ENCODE measurements at regions not wholly inside any gene's neighbourhood (a gene's known extent, or its start where the extent isn't known, plus 50 kb on each side); places are given as distances from the start of the nearest gene placed in this dataset.

GRCh38 chr6:74879976-74880375, 325.9 kb downstream of the COL12A1 start:
- H3K27ac ChIP-seq = no peak overlapping the region
- no peaks in the 10 kb centered on the region for H3K36me3 ChIP-seq
- intact Hi-C loops (cut with DNase I) = no loop called here

GRCh38 chr6:74879234-74879633, 326.6 kb downstream of the COL12A1 start:
- Histone ChIP-seq H3K9me3 (no peaks in the 10 kb centered on the region), H3K4me3 (no peak overlapping the region), H3K4me1 (replicated peaks) (no peaks in the 10 kb centered on the region), H3K27me3 (replicated peaks; ENCODE audit: insufficient read depth) (no peaks in the 10 kb centered on the region), H3K36me3 (no peaks in the 10 kb centered on the region), H3K27ac (no peak overlapping the region)
- TF ChIP-seq CTCF (IDR thresholded peaks at IDR 0.05) = no peak
- no peak for TF ChIP-seq POLR2AphosphoS5 (IDR thresholded peaks at IDR 0.05)
- TF ChIP-seq POLR2A (IDR thresholded peaks at IDR 0.05) = no peak
- intact Hi-C loops (cut with DNase I) = no loop called here
- no peak for DNase-seq (ENCODE audit: low spot score)
- 48% methylated on average over 4 of the region's 4 CpGs for WGBS

More at GRCh38 chr6:74879976-74880375, 325.9 kb downstream of the COL12A1 start:
- H3K27me3 ChIP-seq (replicated peaks; ENCODE audit: insufficient read depth) = no peaks in the 10 kb centered on the region
- TF ChIP-seq POLR2A (IDR thresholded peaks at IDR 0.05) (no peak), POLR2AphosphoS5 (IDR thresholded peaks at IDR 0.05) (no peak), CTCF (IDR thresholded peaks at IDR 0.05) (no peak)
- WGBS = 81% methylated on average over 2 of the region's 2 CpGs
- no peaks in the 10 kb centered on the region for H3K9me3 ChIP-seq
- DNase-seq (ENCODE audit: low spot score) = no peak
- no peak overlapping the region for H3K4me3 ChIP-seq
- no peaks in the 10 kb centered on the region for H3K4me1 ChIP-seq (replicated peaks)

- WGBS = 91% methylated on average over 2 of the region's 2 CpGs
- Histone ChIP-seq H3K36me3 (no peaks in the 10 kb centered on the region), H3K27me3 (replicated peaks; ENCODE audit: insufficient read depth) (no peaks in the 10 kb centered on the region), H3K9me3 (no peaks in the 10 kb centered on the region), H3K4me3 (no peak overlapping the region), H3K27ac (no peak overlapping the region), H3K4me1 (replicated peaks) (no peaks in the 10 kb centered on the region)
- TF ChIP-seq POLR2A (IDR thresholded peaks at IDR 0.05) = no peak
- no peak for TF ChIP-seq POLR2AphosphoS5 (IDR thresholded peaks at IDR 0.05)
- TF ChIP-seq CTCF (IDR thresholded peaks at IDR 0.05) = no peak
- DNase-seq (ENCODE audit: low spot score) = no peak
- intact Hi-C loops (cut with DNase I) = no loop called here
Observed at GRCh38 chr6:74875193-74875592, 330.7 kb downstream of the COL12A1 start.

GRCh38 chr6:74872754-74873476, 332.9 kb downstream of the COL12A1 start:
- H3K27ac ChIP-seq = no peak overlapping the region
- no peak for DNase-seq (ENCODE audit: low spot score)
- no peaks in the 10 kb centered on the region for H3K36me3 ChIP-seq
- no peaks in the 10 kb centered on the region for H3K4me1 ChIP-seq (replicated peaks)
- intact Hi-C loops (cut with DNase I) = no loop called here
- H3K9me3 ChIP-seq = no peaks in the 10 kb centered on the region
- H3K4me3 ChIP-seq = no peak overlapping the region
- no peak for TF ChIP-seq POLR2AphosphoS5 (IDR thresholded peaks at IDR 0.05)
- H3K27me3 ChIP-seq (replicated peaks; ENCODE audit: insufficient read depth) = no peaks in the 10 kb centered on the region

- 84% methylated on average over 1 of the region's 1 CpG for WGBS
- intact Hi-C loops (cut with DNase I) = no loop called here
- Histone ChIP-seq H3K4me1 (replicated peaks) (no peaks in the 10 kb centered on the region), H3K9me3 (no peaks in the 10 kb centered on the region), H3K27me3 (replicated peaks; ENCODE audit: insufficient read depth) (no peaks in the 10 kb centered on the region), H3K36me3 (no peaks in the 10 kb centered on the region), H3K4me3 (no peak overlapping the region), H3K27ac (no peak overlapping the region)
- no peak for DNase-seq (ENCODE audit: low spot score)
- TF ChIP-seq CTCF (IDR thresholded peaks at IDR 0.05) (no peak), POLR2A (IDR thresholded peaks at IDR 0.05) (no peak), POLR2AphosphoS5 (IDR thresholded peaks at IDR 0.05) (no peak)
Observed at GRCh38 chr6:74871757-74872156, 334.1 kb downstream of the COL12A1 start.
